ENCODE measurements at regions not wholly inside any gene's neighbourhood (a gene's known extent, or its start where the extent isn't known, plus 50 kb on each side); places are given as distances from the start of the nearest gene placed in this dataset.

- DNase-seq (no peak), ATAC-seq (no peak)
- TF ChIP-seq, protein P1, sequence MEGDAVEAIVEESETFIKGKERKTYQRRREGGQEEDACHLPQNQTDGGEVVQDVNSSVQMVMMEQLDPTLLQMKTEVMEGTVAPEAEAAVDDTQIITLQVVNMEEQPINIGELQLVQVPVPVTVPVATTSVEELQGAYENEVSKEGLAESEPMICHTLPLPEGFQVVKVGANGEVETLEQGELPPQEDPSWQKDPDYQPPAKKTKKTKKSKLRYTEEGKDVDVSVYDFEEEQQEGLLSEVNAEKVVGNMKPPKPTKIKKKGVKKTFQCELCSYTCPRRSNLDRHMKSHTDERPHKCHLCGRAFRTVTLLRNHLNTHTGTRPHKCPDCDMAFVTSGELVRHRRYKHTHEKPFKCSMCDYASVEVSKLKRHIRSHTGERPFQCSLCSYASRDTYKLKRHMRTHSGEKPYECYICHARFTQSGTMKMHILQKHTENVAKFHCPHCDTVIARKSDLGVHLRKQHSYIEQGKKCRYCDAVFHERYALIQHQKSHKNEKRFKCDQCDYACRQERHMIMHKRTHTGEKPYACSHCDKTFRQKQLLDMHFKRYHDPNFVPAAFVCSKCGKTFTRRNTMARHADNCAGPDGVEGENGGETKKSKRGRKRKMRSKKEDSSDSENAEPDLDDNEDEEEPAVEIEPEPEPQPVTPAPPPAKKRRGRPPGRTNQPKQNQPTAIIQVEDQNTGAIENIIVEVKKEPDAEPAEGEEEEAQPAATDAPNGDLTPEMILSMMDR (IDR thresholded peaks at IDR 0.05), result no peak
- H3K36me3 ChIP-seq (ENCODE audit: insufficient read depth in 1 of 2, low read depth in 1 of 2), result no peaks in the 10 kb centered on the region
- H3K4me3 ChIP-seq, result no peak overlapping the region
- no peaks in the 10 kb centered on the region for H3K27me3 ChIP-seq (ENCODE audit: insufficient read depth in 3 of 3, low read length in 2 of 3)
- 66 to 71% (median 66%) methylated on average over 7 of the region's 7 CpGs for WGBS, 3 donors
- intact Hi-C loops (cut with DNase I), result no loop called here
- H3K27ac ChIP-seq, result no peak overlapping the region
- no peaks in the 10 kb centered on the region for H3K4me1 ChIP-seq
- H3K9me3 ChIP-seq, result no peaks in the 10 kb centered on the region
Observed at GRCh38 chr3:86175593-86176444, 815.1 kb downstream of the VGLL3 start.

DNA sequence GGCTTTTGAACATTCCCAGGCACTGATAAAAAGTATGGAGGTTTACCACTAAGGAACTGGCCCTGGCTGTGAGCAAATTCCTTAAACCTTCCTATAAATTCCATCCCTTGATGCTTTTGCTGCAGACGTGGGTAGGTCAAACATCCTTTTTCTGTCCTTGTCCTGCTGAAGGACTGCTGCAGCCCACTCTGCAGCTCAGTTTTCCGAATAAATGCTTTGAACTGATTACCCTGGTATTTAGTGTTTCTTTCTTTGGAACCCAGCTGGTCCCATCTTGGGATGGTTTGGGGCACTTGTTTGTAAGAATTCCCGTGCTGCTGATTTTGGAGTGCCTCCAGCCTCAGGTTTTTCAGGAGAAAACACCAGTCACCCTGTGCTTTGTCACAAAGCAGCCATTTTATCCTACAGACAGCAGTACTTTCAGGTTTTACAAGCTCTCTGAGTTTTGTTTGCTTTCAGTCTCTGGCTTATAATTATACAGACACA is 815.9 kb downstream of the VGLL3 start:
- intact Hi-C loops (cut with DNase I), result no loop called here
- Histone ChIP-seq H3K27ac (no peak overlapping the region), H3K36me3 (ENCODE audit: insufficient read depth in 1 of 2, low read depth in 1 of 2) (no peaks in the 10 kb centered on the region), H3K4me3 (no peak overlapping the region), H3K4me1 (no peaks in the 10 kb centered on the region), H3K9me3 (no peaks in the 10 kb centered on the region), H3K27me3 (ENCODE audit: insufficient read depth in 3 of 3, low read length in 2 of 3) (no peaks in the 10 kb centered on the region)
- WGBS, 3 donors, result 11 to 21% (median 19%) methylated on average over 3 of the region's 3 CpGs
- TF ChIP-seq, protein P1 (IDR thresholded peaks at IDR 0.05), result no peak
- ATAC-seq (no peak), DNase-seq (no peak)

DNA sequence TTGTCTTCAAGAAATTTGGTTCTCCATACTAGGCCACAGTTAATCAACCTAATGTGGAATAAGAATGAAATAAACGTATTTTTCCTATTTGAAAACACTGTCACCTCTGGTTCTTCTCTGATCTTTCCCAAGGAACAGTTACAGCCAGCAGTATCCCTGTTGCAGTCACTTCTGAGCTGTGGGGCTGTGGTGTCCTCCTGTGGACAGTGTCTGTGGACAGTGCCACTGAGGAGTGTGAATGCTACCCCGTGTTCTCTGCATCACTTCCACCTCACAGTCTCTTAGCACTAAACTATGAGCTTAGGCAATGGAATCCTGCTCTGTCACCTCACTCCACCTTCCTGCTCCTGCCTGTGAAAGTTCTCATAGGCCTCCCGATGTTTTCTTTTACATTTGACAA is 817.5 kb downstream of the VGLL3 start:
- Histone ChIP-seq H3K9me3 (no peaks in the 10 kb centered on the region), H3K27me3 (ENCODE audit: insufficient read depth in 3 of 3, low read length in 2 of 3) (no peaks in the 10 kb centered on the region), H3K27ac (no peak overlapping the region), H3K4me1 (no peaks in the 10 kb centered on the region), H3K36me3 (ENCODE audit: insufficient read depth in 1 of 2, low read depth in 1 of 2) (no peaks in the 10 kb centered on the region), H3K4me3 (no peak overlapping the region)
- ATAC-seq (no peak), DNase-seq (no peak)
- 69 to 76% (median 71%) methylated on average over 3 of the region's 3 CpGs for WGBS, 3 donors
- intact Hi-C loops (cut with DNase I), result no loop called here
- TF ChIP-seq, protein P1 (IDR thresholded peaks at IDR 0.05), result no peak

- H3K27ac ChIP-seq, result no peak overlapping the region
- intact Hi-C loops (cut with DNase I), result no loop called here
- ATAC-seq (no peak), DNase-seq (no peak)
- no peaks in the 10 kb centered on the region for H3K36me3 ChIP-seq (ENCODE audit: insufficient read depth in 1 of 2, low read depth in 1 of 2)
- no peak overlapping the region for H3K4me3 ChIP-seq
- no peaks in the 10 kb centered on the region for H3K9me3 ChIP-seq
- TF ChIP-seq, protein P1 (IDR thresholded peaks at IDR 0.05), result no peak
- no peaks in the 10 kb centered on the region for H3K4me1 ChIP-seq
- WGBS, 3 donors, result 88 to 100% (median 93%) methylated on average over 1 of the region's 1 CpG
- H3K27me3 ChIP-seq (ENCODE audit: insufficient read depth in 3 of 3, low read length in 2 of 3), result no peaks in the 10 kb centered on the region
Observed at GRCh38 chr3:86168512-86168911, 822.4 kb downstream of the VGLL3 start.

Data from psoas muscle (tissue), 7 donors.